Tibial nerve (tissue), 4 donors: ENCODE measurements at regions not wholly inside any gene's neighbourhood (a gene's known extent, or its start where the extent isn't known, plus 50 kb on each side); places are given as distances from the start of the nearest gene placed in this dataset.

ENCODE experiments used
- DNase-seq, 2 donors: peaks; one replicate each; pipeline ENCODE4 v3.0.0-alpha.2; 2019; ENCODE audit warnings: low spot score in 2 of 2
- H3K27ac ChIP-seq, 4 donors: fragments of 200-600 bp; sonication (generic) in 3 of 4; one replicate each; pipeline ENCODE4 v1.5.1; 2017 to 2019; ENCODE audit warnings: mild to moderate bottlenecking in 1 of 4
- H3K27me3 ChIP-seq, 2 donors: fragments of 200-600 bp; sonication (generic) in 1 of 2; one replicate each; pipeline versions ENCODE4 v1.5.1 to v1.6.0; 2017 to 2019
- H3K36me3 ChIP-seq, 3 donors: fragments of 200-600 bp; sonication (generic); one replicate each; pipeline ENCODE4 v1.5.1; 2018 to 2019
- H3K4me1 ChIP-seq, 4 donors: fragments of 200-600 bp; sonication (generic) in 3 of 4; one replicate each; pipeline ENCODE4 v1.5.1; 2017 to 2019
- H3K4me3 ChIP-seq, 4 donors: fragments of 200-600 bp; sonication (generic) in 3 of 4; one replicate each; pipeline ENCODE4 v1.5.1; 2017 to 2019; ENCODE audit warnings: mild to moderate bottlenecking in 1 of 4, moderate library complexity in 1 of 4
- H3K9me3 ChIP-seq, 4 donors: fragments of 200-600 bp; sonication (generic) in 3 of 4; one replicate each; pipeline ENCODE4 v1.5.1; 2017 to 2019
- CTCF ChIP-seq, 5 experiments: fragments of 200-600 bp in 3 of 5; fragments of 450-650 bp in 2 of 5; sonication (generic) in 3 of 5; IDR thresholded peaks; one replicate each; pipeline ENCODE4 v1.5.1; 2016 to 2019; ENCODE audit warnings: antibody characterized with exemption in 5 of 5, mild to moderate bottlenecking in 3 of 5, moderate library complexity in 2 of 5
- EP300 ChIP-seq, 2 donors: sonication (generic); formaldehyde crosslinking; IDR thresholded peaks; one replicate each; pipeline ENCODE4 v1.6.1; 2017; ENCODE audit warnings: antibody characterized with exemption in 2 of 2, mild to moderate bottlenecking in 1 of 2
- POLR2A ChIP-seq, 2 donors: fragments of 450-650 bp; IDR thresholded peaks; one replicate each; pipeline ENCODE4 v1.6.1; 2017; ENCODE audit warnings: antibody characterized with exemption in 2 of 2, mild to moderate bottlenecking in 2 of 2, moderate library complexity in 2 of 2
- WGBS, 2 donors: methylation state at CpG; one replicate each; pipeline ENCODE4 v1.1.5; 2018; 5-methylcytosine and 5-hydroxymethylcytosine counted together

GRCh38 chr1:221837896-221838295, 96.0 kb upstream of the DUSP10 start:
- Histone ChIP-seq H3K9me3 (no peaks in the 10 kb centered on the region), H3K4me3 (no peak overlapping the region), H3K27ac (no peak overlapping the region), H3K36me3 (no peaks in the 10 kb centered on the region), H3K27me3 (no peaks in the 10 kb centered on the region), H3K4me1 (no peaks in the 10 kb centered on the region)
- no peak for DNase-seq
- WGBS, 2 donors, result 86 to 88% methylated on average over 8 of the region's 8 CpGs
- TF ChIP-seq EP300 (IDR thresholded peaks at IDR 0.05), result no peak
- TF ChIP-seq CTCF (IDR thresholded peaks at IDR 0.05), result no peak

- no peak for TF ChIP-seq POLR2A (IDR thresholded peaks at IDR 0.05)
- no peak for TF ChIP-seq EP300 (IDR thresholded peaks at IDR 0.05)
- TF ChIP-seq CTCF (IDR thresholded peaks at IDR 0.05), result no peak
- H3K4me1 ChIP-seq, result no peaks in the 10 kb centered on the region
- no peaks in the 10 kb centered on the region for H3K27me3 ChIP-seq
- no peak for DNase-seq
- no peaks in the 10 kb centered on the region for H3K9me3 ChIP-seq
- no peaks in the 10 kb centered on the region for H3K36me3 ChIP-seq
- WGBS, 2 donors, result 85 to 92% methylated on average over 3 of the region's 3 CpGs
- H3K27ac ChIP-seq, result no peak overlapping the region
- no peak overlapping the region for H3K4me3 ChIP-seq
Measured at GRCh38 chr1:221834698-221835513, 93.0 kb upstream of the DUSP10 start.

- DNase-seq, result no peak
- no peaks in the 10 kb centered on the region for H3K36me3 ChIP-seq
- WGBS, 2 donors, result 53 to 57% methylated on average over 2 of the region's 2 CpGs
- TF ChIP-seq EP300 (IDR thresholded peaks at IDR 0.05), result no peak
- no peak for TF ChIP-seq POLR2A (IDR thresholded peaks at IDR 0.05)
- H3K4me3 ChIP-seq, result no peak overlapping the region
- no peak overlapping the region for H3K27ac ChIP-seq
- H3K27me3 ChIP-seq, result no peaks in the 10 kb centered on the region
- no peaks in the 10 kb centered on the region for H3K9me3 ChIP-seq
- H3K4me1 ChIP-seq, result no peaks in the 10 kb centered on the region
Measured at GRCh38 chr1:221832617-221833016, 90.7 kb upstream of the DUSP10 start.

- Histone ChIP-seq H3K9me3 (no peaks in the 10 kb centered on the region), H3K4me3 (no peak overlapping the region), H3K4me1 (no peaks in the 10 kb centered on the region), H3K36me3 (no peaks in the 10 kb centered on the region), H3K27me3 (no peaks in the 10 kb centered on the region), H3K27ac (no peak overlapping the region)
- WGBS, 2 donors, result 40 to 52% methylated on average over 1 of the region's 1 CpG
- no peak for DNase-seq
- no peak for TF ChIP-seq POLR2A (IDR thresholded peaks at IDR 0.05)
- TF ChIP-seq CTCF (IDR thresholded peaks at IDR 0.05), result no peak
- no peak for TF ChIP-seq EP300 (IDR thresholded peaks at IDR 0.05)
Measured at GRCh38 chr1:221832151-221832550, 90.3 kb upstream of the DUSP10 start.

GRCh38 chr1:221829327-221830015, 87.6 kb upstream of the DUSP10 start:
- H3K27ac ChIP-seq, result no peak overlapping the region
- H3K4me3 ChIP-seq, result no peak overlapping the region
- H3K27me3 ChIP-seq, result no peaks in the 10 kb centered on the region
- H3K36me3 ChIP-seq, result no peaks in the 10 kb centered on the region
- no peaks in the 10 kb centered on the region for H3K4me1 ChIP-seq
- DNase-seq, result no peak
- 58 to 59% methylated on average over 5 of the region's 5 CpGs for WGBS, 2 donors
- H3K9me3 ChIP-seq, result peaks cover 0 to 5% (median 0%) of the 10 kb centered on the region in 4 donors
- no peak for TF ChIP-seq POLR2A (IDR thresholded peaks at IDR 0.05)
- no peak for TF ChIP-seq EP300 (IDR thresholded peaks at IDR 0.05)

GRCh38 chr1:221827307-221827642, 85.4 kb upstream of the DUSP10 start:
- 52 to 58% methylated on average over 1 of the region's 1 CpG for WGBS, 2 donors
- TF ChIP-seq POLR2A (IDR thresholded peaks at IDR 0.05) (no peak), EP300 (IDR thresholded peaks at IDR 0.05) (no peak), CTCF (IDR thresholded peaks at IDR 0.05) (no peak)

More at GRCh38 chr1:221827307-221827642, 85.4 kb upstream of the DUSP10 start:
- Histone ChIP-seq H3K27me3 (no peaks in the 10 kb centered on the region), H3K4me1 (no peaks in the 10 kb centered on the region), H3K9me3 (peaks cover 0 to 5% (median 0%) of the 10 kb centered on the region in 4 donors), H3K27ac (no peak overlapping the region), H3K36me3 (no peaks in the 10 kb centered on the region), H3K4me3 (no peak overlapping the region)
- no peak for DNase-seq
